HEK293 (cell line): ENCODE measurements at regions not wholly inside any gene's neighbourhood (a gene's known extent, or its start where the extent isn't known, plus 50 kb on each side); places are given as distances from the start of the nearest gene placed in this dataset.

Source experiments
- CTCF ChIA-PET: fragments of 350-600 bp; formaldehyde crosslinking; extraction: SDS; loops from one replicate; lab custom pipeline; 2021; ENCODE audit warnings: antibody characterized with exemption; lab: Yijun Ruan, JAX
- POLR2A ChIA-PET: fragments of 300-600 bp; formaldehyde crosslinking; extraction: SDS; loops from one replicate; lab custom pipeline; 2020; ENCODE audit warnings: antibody characterized with exemption, inconsistent platforms; lab: Yijun Ruan, JAX
- H3K27ac ChIP-seq: fragments of 200-500 bp; sonication (Bioruptor generic); 2 replicates; pipeline ENCODE4 v1.5.1; 2014; ENCODE audit warnings: low read depth, low read length, control low read depth, inconsistent platforms; ENCODE audit errors: extremely low read depth
- H3K36me3 ChIP-seq, 2 experiments: fragments of 200-500 bp in 1 of 2; sonication (Bioruptor generic) in 1 of 2; 1 replicate in 1 of 2; 2 replicates in 1 of 2; pipeline ENCODE4 v1.5.1; 2014 to 2017; ENCODE audit warnings: inconsistent platforms in 2 of 2, low read length in 2 of 2; ENCODE audit not compliant: control insufficient read depth in 2 of 2, insufficient read depth in 1 of 2
- H3K4me1 ChIP-seq: fragments of 200-500 bp; sonication (Bioruptor generic); 2 replicates; pipeline ENCODE4 v1.5.1; 2014; ENCODE audit warnings: mild to moderate bottlenecking, low read length, inconsistent platforms; ENCODE audit not compliant: control insufficient read depth, insufficient read depth
- H3K4me3 ChIP-seq: 2 replicates; pipeline ENCODE4 v1.5.1; 2011; ENCODE audit warnings: low read depth, mild to moderate bottlenecking, control low read depth, low read length, moderate library complexity
- H3K9me3 ChIP-seq: fragments of 200-500 bp; sonication (Bioruptor generic); 2 replicates; pipeline ENCODE4 v1.5.1; 2014; ENCODE audit warnings: low read depth, low read length, inconsistent platforms; ENCODE audit not compliant: control insufficient read depth, insufficient read depth
- FEZF1 ChIP-seq: fragments of 450-650 bp; formaldehyde crosslinking; IDR thresholded peaks from 2 replicates; pipeline ENCODE4 v1.5.1; 2016; ENCODE audit warnings: missing biosample characterization, missing genetic modification characterization
- GFI1B ChIP-seq: fragments of 450-650 bp; formaldehyde crosslinking; IDR thresholded peaks from 2 replicates; pipeline ENCODE4 v1.5.1; 2016; ENCODE audit warnings: missing biosample characterization, missing genetic modification characterization
- HOXA7 ChIP-seq: sonication (generic); formaldehyde crosslinking; IDR thresholded peaks from 2 replicates; pipeline ENCODE4 v1.8.1; 2022; ENCODE audit warnings: missing genetic modification reagents, borderline replicate concordance
- HOXD13 ChIP-seq: sonication (generic); formaldehyde crosslinking; IDR thresholded peaks from 2 replicates; pipeline ENCODE4 v1.8.0; 2022; ENCODE audit warnings: missing genetic modification reagents, borderline replicate concordance
- SALL2 ChIP-seq: fragments of 450-650 bp; formaldehyde crosslinking; IDR thresholded peaks from 2 replicates; pipeline ENCODE4 v1.5.0; 2017; ENCODE audit warnings: missing biosample characterization, mild to moderate bottlenecking, missing genetic modification characterization, borderline replicate concordance
- SCRT2 ChIP-seq: fragments of 450-650 bp; formaldehyde crosslinking; IDR thresholded peaks from 2 replicates; pipeline ENCODE4 v1.5.1; 2016; ENCODE audit warnings: missing biosample characterization, missing genetic modification characterization
- ZNF19 ChIP-seq: fragments of 450-650 bp; formaldehyde crosslinking; IDR thresholded peaks from 2 replicates; pipeline ENCODE4; 2016; ENCODE audit warnings: missing biosample characterization, missing genetic modification characterization, low read depth
- ZNF221 ChIP-seq: fragments of 450-650 bp; formaldehyde crosslinking; IDR thresholded peaks from 2 replicates; pipeline ENCODE4 v1.5.1; 2017; ENCODE audit warnings: missing biosample characterization, missing genetic modification characterization, borderline replicate concordance
- ZNF223 ChIP-seq: fragments of 450-650 bp; formaldehyde crosslinking; IDR thresholded peaks from 2 replicates; pipeline ENCODE4 v1.5.1; 2016; ENCODE audit warnings: missing biosample characterization, missing genetic modification characterization
- ZNF292 ChIP-seq: fragments of 450-650 bp; formaldehyde crosslinking; IDR thresholded peaks from 2 replicates; pipeline ENCODE4 v1.5.1; 2016; ENCODE audit warnings: low read depth, missing biosample characterization, missing genetic modification characterization, borderline replicate concordance
- ZNF404 ChIP-seq: fragments of 450-650 bp; formaldehyde crosslinking; IDR thresholded peaks from 2 replicates; pipeline ENCODE4 v1.5.1; 2017; ENCODE audit warnings: missing biosample characterization, missing genetic modification characterization
- ZNF701 ChIP-seq: fragments of 450-650 bp; formaldehyde crosslinking; IDR thresholded peaks from 2 replicates; pipeline ENCODE4 v1.5.1; 2016; ENCODE audit warnings: missing biosample characterization, missing genetic modification characterization
- TF ChIP-seq, protein P1 (sequence below): fragments of 450-650 bp; formaldehyde crosslinking; IDR thresholded peaks from 2 replicates; pipeline ENCODE4 v1.5.1; 2016; ENCODE audit warnings: missing biosample characterization, missing genetic modification characterization
- TF ChIP-seq, protein P2 (sequence below): fragments of 450-650 bp; formaldehyde crosslinking; IDR thresholded peaks from 2 replicates; pipeline ENCODE4 v1.5.1; 2016; ENCODE audit warnings: missing biosample characterization, missing genetic modification characterization, borderline replicate concordance
- TF ChIP-seq, protein P3 (sequence below): fragments of 450-650 bp; formaldehyde crosslinking; IDR thresholded peaks from 2 replicates; pipeline ENCODE4 v1.5.1; 2017; ENCODE audit warnings: missing biosample characterization, missing genetic modification characterization
- TF ChIP-seq, protein P4 (sequence below): fragments of 450-650 bp; formaldehyde crosslinking; IDR thresholded peaks from 2 replicates; pipeline ENCODE4 v1.5.1; 2016; ENCODE audit warnings: missing biosample characterization, missing genetic modification characterization

DNA sequence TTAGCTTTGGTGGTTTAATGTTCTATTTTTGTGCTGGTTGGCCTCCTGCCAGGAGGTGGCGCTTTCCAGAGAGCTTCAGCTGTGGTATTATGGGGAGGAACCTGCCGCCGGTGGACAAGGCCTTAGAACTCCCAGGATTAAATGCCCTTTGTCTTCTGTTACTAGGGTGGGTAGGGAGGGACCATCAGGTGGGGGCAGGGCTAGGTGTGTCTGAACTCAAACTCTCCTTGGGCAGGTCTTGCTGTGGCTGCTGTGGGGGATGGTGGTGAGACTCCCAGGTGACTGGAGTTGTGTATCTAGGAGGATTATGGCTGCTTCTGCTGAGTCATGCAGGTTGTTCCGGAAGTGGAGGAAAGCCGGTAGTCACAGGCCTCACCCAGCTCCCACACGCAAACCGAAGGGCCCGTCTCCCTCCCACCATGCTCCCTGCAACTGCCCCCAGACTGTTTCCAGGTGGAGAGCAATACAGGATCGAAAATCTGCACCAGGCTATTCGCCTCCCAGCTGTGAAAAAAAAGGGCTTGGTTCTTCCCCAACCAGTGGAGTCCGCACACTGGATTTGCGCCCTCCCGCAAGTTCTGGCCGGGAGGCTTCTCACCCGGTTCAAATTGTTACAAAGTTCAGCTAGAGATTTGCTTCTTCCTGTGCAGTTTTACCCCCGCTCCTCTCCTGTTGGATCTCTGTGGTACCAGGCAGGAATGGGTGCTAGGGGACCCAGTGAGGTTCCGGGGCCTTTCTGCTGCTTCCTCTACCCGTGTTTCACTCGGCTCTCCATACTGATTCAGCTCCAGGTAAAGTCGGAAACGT lies 220.5 kb downstream of the CENPF start (continued):
- TF ChIP-seq, protein P1, sequence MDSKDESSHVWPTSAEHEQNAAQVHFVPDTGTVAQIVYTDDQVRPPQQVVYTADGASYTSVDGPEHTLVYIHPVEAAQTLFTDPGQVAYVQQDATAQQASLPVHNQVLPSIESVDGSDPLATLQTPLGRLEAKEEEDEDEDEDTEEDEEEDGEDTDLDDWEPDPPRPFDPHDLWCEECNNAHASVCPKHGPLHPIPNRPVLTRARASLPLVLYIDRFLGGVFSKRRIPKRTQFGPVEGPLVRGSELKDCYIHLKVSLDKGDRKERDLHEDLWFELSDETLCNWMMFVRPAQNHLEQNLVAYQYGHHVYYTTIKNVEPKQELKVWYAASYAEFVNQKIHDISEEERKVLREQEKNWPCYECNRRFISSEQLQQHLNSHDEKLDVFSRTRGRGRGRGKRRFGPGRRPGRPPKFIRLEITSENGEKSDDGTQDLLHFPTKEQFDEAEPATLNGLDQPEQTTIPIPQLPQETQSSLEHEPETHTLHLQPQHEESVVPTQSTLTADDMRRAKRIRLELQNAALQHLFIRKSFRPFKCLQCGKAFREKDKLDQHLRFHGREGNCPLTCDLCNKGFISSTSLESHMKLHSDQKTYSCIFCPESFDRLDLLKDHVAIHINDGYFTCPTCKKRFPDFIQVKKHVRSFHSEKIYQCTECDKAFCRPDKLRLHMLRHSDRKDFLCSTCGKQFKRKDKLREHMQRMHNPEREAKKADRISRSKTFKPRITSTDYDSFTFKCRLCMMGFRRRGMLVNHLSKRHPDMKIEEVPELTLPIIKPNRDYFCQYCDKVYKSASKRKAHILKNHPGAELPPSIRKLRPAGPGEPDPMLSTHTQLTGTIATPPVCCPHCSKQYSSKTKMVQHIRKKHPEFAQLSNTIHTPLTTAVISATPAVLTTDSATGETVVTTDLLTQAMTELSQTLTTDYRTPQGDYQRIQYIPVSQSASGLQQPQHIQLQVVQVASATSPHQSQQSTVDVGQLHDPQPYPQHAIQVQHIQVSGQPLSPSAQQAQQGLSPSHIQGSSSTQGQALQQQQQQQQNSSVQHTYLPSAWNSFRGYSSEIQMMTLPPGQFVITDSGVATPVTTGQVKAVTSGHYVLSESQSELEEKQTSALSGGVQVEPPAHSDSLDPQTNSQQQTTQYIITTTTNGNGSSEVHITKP (tag by site-specific recombination) = no peak
- TF ChIP-seq ZNF701 (tag by site-specific recombination) (no peak), GFI1B (tag by site-specific recombination) (no peak), ZNF221 (tag by site-specific recombination) (no peak), ZNF19 (tag by site-specific recombination) (no peak), ZNF292 (no peak)

DNA sequence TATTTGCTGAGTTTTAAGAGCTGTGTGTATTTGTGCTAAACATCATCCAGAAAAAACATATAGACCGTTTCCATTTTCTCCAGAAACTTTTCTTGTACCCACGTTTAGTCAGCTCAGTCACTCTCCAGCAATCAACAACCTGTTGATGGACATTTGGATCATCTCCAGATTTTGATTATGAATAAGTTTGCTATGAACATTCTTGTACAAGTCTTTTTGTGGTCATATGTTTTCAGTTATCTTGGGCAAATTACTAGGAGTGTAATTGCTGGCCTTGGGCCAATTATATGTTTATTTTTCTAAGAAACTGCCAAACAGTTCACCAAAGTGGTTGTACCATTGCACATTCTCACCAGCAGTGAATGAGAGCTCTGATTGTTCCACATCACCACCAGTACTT lies 221.8 kb downstream of the CENPF start:
- peak; percentile 36; the same call in 1 of the 2 replicates for TF ChIP-seq SCRT2 (tag by site-specific recombination)
- no peak for TF ChIP-seq HOXD13
- TF ChIP-seq FEZF1 (tag by site-specific recombination) = peak; percentile 11; the same call in 1 of the 2 replicates
- Histone ChIP-seq H3K36me3 (no peaks in the 10 kb centered on the region), H3K27ac (no peak overlapping the region), H3K4me3 (no peak overlapping the region), H3K9me3 (no peaks in the 10 kb centered on the region), H3K4me1 (no peaks in the 10 kb centered on the region)
- POLR2A ChIA-PET = no interaction called here
- CTCF ChIA-PET = interaction anchor here (0.6 to 0.7 kb wide), 2 partner anchors 28 to 107 kb away, joined by 3 read pairs; no protein-coding TSS in a partner anchor

DNA sequence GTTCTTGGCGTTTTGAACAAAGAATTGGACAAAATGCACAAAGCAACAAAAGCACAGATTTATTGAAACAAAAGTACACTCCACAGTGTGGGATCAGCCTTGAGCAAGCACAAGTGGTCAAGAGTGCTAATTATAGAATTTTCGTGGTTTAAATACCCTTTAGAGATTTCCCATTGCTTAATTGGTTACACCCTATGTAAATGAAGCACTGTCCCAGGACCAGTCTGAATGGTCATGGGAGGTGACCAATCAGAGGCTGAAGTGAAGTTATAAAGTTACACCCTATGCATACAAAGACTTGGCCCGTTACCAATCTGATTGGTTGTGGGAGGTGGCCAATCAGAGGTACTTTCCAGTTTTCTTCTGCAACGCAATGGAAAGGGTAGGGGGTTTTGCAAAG lies 223.6 kb downstream of the CENPF start:
- H3K4me3 ChIP-seq = no peak overlapping the region
- TF ChIP-seq SALL2 (tag by site-specific recombination) (no peak), ZNF404 (tag by site-specific recombination) (no peak), HOXA7 (CRISPR knock-in tag) (no peak), SCRT2 (tag by site-specific recombination) (no peak), ZNF223 (tag by site-specific recombination) (no peak)
- TF ChIP-seq, protein P2, sequence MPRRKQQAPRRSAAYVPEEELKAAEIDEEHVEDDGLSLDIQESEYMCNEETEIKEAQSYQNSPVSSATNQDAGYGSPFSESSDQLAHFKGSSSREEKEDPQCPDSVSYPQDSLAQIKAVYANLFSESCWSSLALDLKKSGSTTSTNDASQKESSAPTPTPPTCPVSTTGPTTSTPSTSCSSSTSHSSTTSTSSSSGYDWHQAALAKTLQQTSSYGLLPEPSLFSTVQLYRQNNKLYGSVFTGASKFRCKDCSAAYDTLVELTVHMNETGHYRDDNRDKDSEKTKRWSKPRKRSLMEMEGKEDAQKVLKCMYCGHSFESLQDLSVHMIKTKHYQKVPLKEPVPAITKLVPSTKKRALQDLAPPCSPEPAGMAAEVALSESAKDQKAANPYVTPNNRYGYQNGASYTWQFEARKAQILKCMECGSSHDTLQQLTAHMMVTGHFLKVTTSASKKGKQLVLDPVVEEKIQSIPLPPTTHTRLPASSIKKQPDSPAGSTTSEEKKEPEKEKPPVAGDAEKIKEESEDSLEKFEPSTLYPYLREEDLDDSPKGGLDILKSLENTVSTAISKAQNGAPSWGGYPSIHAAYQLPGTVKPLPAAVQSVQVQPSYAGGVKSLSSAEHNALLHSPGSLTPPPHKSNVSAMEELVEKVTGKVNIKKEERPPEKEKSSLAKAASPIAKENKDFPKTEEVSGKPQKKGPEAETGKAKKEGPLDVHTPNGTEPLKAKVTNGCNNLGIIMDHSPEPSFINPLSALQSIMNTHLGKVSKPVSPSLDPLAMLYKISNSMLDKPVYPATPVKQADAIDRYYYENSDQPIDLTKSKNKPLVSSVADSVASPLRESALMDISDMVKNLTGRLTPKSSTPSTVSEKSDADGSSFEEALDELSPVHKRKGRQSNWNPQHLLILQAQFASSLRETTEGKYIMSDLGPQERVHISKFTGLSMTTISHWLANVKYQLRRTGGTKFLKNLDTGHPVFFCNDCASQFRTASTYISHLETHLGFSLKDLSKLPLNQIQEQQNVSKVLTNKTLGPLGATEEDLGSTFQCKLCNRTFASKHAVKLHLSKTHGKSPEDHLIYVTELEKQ (tag by site-specific recombination) = no peak
- TF ChIP-seq, protein P3, sequence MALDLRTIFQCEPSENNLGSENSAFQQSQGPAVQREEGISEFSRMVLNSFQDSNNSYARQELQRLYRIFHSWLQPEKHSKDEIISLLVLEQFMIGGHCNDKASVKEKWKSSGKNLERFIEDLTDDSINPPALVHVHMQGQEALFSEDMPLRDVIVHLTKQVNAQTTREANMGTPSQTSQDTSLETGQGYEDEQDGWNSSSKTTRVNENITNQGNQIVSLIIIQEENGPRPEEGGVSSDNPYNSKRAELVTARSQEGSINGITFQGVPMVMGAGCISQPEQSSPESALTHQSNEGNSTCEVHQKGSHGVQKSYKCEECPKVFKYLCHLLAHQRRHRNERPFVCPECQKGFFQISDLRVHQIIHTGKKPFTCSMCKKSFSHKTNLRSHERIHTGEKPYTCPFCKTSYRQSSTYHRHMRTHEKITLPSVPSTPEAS (tag by site-specific recombination) = no peak
- TF ChIP-seq, protein P4, sequence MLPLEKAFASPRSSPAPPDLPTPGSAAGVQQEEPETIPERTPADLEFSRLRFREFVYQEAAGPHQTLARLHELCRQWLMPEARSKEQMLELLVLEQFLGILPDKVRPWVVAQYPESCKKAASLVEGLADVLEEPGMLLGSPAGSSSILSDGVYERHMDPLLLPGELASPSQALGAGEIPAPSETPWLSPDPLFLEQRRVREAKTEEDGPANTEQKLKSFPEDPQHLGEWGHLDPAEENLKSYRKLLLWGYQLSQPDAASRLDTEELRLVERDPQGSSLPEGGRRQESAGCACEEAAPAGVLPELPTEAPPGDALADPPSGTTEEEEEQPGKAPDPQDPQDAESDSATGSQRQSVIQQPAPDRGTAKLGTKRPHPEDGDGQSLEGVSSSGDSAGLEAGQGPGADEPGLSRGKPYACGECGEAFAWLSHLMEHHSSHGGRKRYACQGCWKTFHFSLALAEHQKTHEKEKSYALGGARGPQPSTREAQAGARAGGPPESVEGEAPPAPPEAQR = no peak
- TF ChIP-seq, all 188 proteins: peak for 0
- H3K27ac ChIP-seq = no peak overlapping the region
- no peaks in the 10 kb centered on the region for H3K9me3 ChIP-seq
- CTCF ChIA-PET = no interaction called here
- POLR2A ChIA-PET = no interaction called here
- H3K4me1 ChIP-seq = no peaks in the 10 kb centered on the region
- no peaks in the 10 kb centered on the region for H3K36me3 ChIP-seq
